ENCODE measurements at regions not wholly inside any gene's neighbourhood (a gene's known extent, or its start where the extent isn't known, plus 50 kb on each side); places are given as distances from the start of the nearest gene placed in this dataset.
"Not testable (repeated sequence)": the region's sequence is repeated elsewhere in the genome, so short reads cannot be mapped to it uniquely, and the experiment has no call there.

- H3K27ac Mint-ChIP-seq; H3K27me3 Mint-ChIP-seq; POLR2A ChIA-PET; CTCF ChIA-PET; H3K36me3 Mint-ChIP-seq (ENCODE audit: low read depth); intact Hi-C loops (cut with micrococcal nuclease); H3K4me1 Mint-ChIP-seq (ENCODE audit: low read depth); H3K4me3 Mint-ChIP-seq; H3K9me3 Mint-ChIP-seq: not testable (repeated sequence)
- ATAC-seq (peak; percentile 11), DNase-seq (peak; percentile 29)
Measured at GRCh38 chr15:30195355-30196008, 60.6 kb downstream of the GOLGA8T start.

GRCh38 chr15:30196009-30196375 lies 61.1 kb downstream of the GOLGA8T start:
- POLR2A ChIA-PET; intact Hi-C loops (cut with micrococcal nuclease); H3K4me3 Mint-ChIP-seq; CTCF ChIA-PET; H3K36me3 Mint-ChIP-seq (ENCODE audit: low read depth); H3K27ac Mint-ChIP-seq; H3K4me1 Mint-ChIP-seq (ENCODE audit: low read depth); H3K9me3 Mint-ChIP-seq; H3K27me3 Mint-ChIP-seq: not testable (repeated sequence)
- DNase-seq (peak; percentile 44), ATAC-seq (peak; percentile 55)

GRCh38 chr15:30196769-30197168 lies 61.9 kb downstream of the GOLGA8T start:
- ATAC-seq; H3K4me1 Mint-ChIP-seq (ENCODE audit: low read depth); H3K4me3 Mint-ChIP-seq; H3K27me3 Mint-ChIP-seq; DNase-seq; POLR2A ChIA-PET; intact Hi-C loops (cut with micrococcal nuclease); CTCF ChIA-PET; H3K9me3 Mint-ChIP-seq; H3K36me3 Mint-ChIP-seq (ENCODE audit: low read depth); H3K27ac Mint-ChIP-seq: not testable (repeated sequence)

- H3K4me3 Mint-ChIP-seq; intact Hi-C loops (cut with micrococcal nuclease); H3K27ac Mint-ChIP-seq; POLR2A ChIA-PET; CTCF ChIA-PET; ATAC-seq; H3K9me3 Mint-ChIP-seq; H3K36me3 Mint-ChIP-seq (ENCODE audit: low read depth); DNase-seq; H3K4me1 Mint-ChIP-seq (ENCODE audit: low read depth); H3K27me3 Mint-ChIP-seq: not testable (repeated sequence)
Measured at GRCh38 chr15:30201517-30201916, 66.7 kb downstream of the GOLGA8T start.

GRCh38 chr15:30213733-30214132 lies 78.9 kb downstream of the GOLGA8T start:
- H3K36me3 Mint-ChIP-seq (ENCODE audit: low read depth); H3K9me3 Mint-ChIP-seq; H3K4me3 Mint-ChIP-seq; POLR2A ChIA-PET; DNase-seq; ATAC-seq; H3K27me3 Mint-ChIP-seq; intact Hi-C loops (cut with micrococcal nuclease); CTCF ChIA-PET; H3K27ac Mint-ChIP-seq; H3K4me1 Mint-ChIP-seq (ENCODE audit: low read depth): not testable (repeated sequence)

- H3K36me3 Mint-ChIP-seq (ENCODE audit: low read depth); POLR2A ChIA-PET; ATAC-seq; H3K9me3 Mint-ChIP-seq; H3K27ac Mint-ChIP-seq; intact Hi-C loops (cut with micrococcal nuclease); CTCF ChIA-PET; H3K27me3 Mint-ChIP-seq; H3K4me3 Mint-ChIP-seq; H3K4me1 Mint-ChIP-seq (ENCODE audit: low read depth); DNase-seq: not testable (repeated sequence)
Measured at GRCh38 chr15:30221803-30222202, 87.0 kb downstream of the GOLGA8T start.

- CTCF ChIA-PET; H3K27me3 Mint-ChIP-seq; intact Hi-C loops (cut with micrococcal nuclease); POLR2A ChIA-PET; H3K4me1 Mint-ChIP-seq (ENCODE audit: low read depth); DNase-seq; H3K27ac Mint-ChIP-seq; H3K36me3 Mint-ChIP-seq (ENCODE audit: low read depth); H3K9me3 Mint-ChIP-seq; H3K4me3 Mint-ChIP-seq: not testable (repeated sequence)
- peak; percentile 13 for ATAC-seq
Measured at GRCh38 chr15:30222798-30223591, 88.1 kb downstream of the GOLGA8T start.

GRCh38 chr15:30225233-30225891 lies 90.5 kb downstream of the GOLGA8T start:
- DNase-seq; H3K4me3 Mint-ChIP-seq; H3K9me3 Mint-ChIP-seq; POLR2A ChIA-PET; H3K36me3 Mint-ChIP-seq (ENCODE audit: low read depth); CTCF ChIA-PET; H3K27ac Mint-ChIP-seq; intact Hi-C loops (cut with micrococcal nuclease); H3K4me1 Mint-ChIP-seq (ENCODE audit: low read depth); ATAC-seq; H3K27me3 Mint-ChIP-seq: not testable (repeated sequence)

GRCh38 chr15:30261432-30262141 lies 126.7 kb downstream of the GOLGA8T start:
- POLR2A ChIA-PET; intact Hi-C loops (cut with micrococcal nuclease); ATAC-seq; H3K36me3 Mint-ChIP-seq (ENCODE audit: low read depth); H3K4me3 Mint-ChIP-seq; H3K27ac Mint-ChIP-seq; CTCF ChIA-PET; H3K4me1 Mint-ChIP-seq (ENCODE audit: low read depth); H3K27me3 Mint-ChIP-seq; H3K9me3 Mint-ChIP-seq; DNase-seq: not testable (repeated sequence)

GRCh38 chr15:30262142-30262460 lies 127.2 kb downstream of the GOLGA8T start:
- POLR2A ChIA-PET; H3K27ac Mint-ChIP-seq; CTCF ChIA-PET; intact Hi-C loops (cut with micrococcal nuclease); H3K36me3 Mint-ChIP-seq (ENCODE audit: low read depth); H3K27me3 Mint-ChIP-seq; H3K9me3 Mint-ChIP-seq; H3K4me1 Mint-ChIP-seq (ENCODE audit: low read depth); DNase-seq; H3K4me3 Mint-ChIP-seq: not testable (repeated sequence)
- peak; percentile 66 for ATAC-seq

- DNase-seq; POLR2A ChIA-PET; CTCF ChIA-PET; H3K27me3 Mint-ChIP-seq; H3K36me3 Mint-ChIP-seq (ENCODE audit: low read depth); H3K27ac Mint-ChIP-seq; ATAC-seq; H3K4me3 Mint-ChIP-seq; intact Hi-C loops (cut with micrococcal nuclease); H3K4me1 Mint-ChIP-seq (ENCODE audit: low read depth); H3K9me3 Mint-ChIP-seq: not testable (repeated sequence)
Measured at GRCh38 chr15:30264000-30264399, 129.1 kb downstream of the GOLGA8T start.

All from activated CD8-positive, alpha-beta T cell treated with anti-CD3 and anti-CD28 coated beads for 36 hours (primary cell).